ENCODE measurements at regions not wholly inside any gene's neighbourhood (a gene's known extent, or its start where the extent isn't known, plus 50 kb on each side); places are given as distances from the start of the nearest gene placed in this dataset.
A peak's percentile ranks its signal among the peaks of the same experiment; 100 is the strongest.
"Not testable (repeated sequence)": the region's sequence is repeated elsewhere in the genome, so short reads cannot be mapped to it uniquely, and the experiment has no call there.

- Mint-ChIP-seq H3K4me1 (ENCODE audit: unreplicated experiment) (no peaks in the 10 kb centered on the region), H3K27me3 (no peaks in the 10 kb centered on the region), H3K9me3 (no peaks in the 10 kb centered on the region), H3K36me3 (no peaks in the 10 kb centered on the region), H3K4me3 (no peak overlapping the region), H3K27ac (no peak overlapping the region)
- TF ChIP-seq CTCF (conservative IDR thresholded peaks at IDR 0.05): no peak
- no peak for DNase-seq (ENCODE audit: extremely low spot score, unreplicated experiment)
Observed at GRCh38 chr11:90426442-90426841, 203.6 kb upstream of the CHORDC1 start.

- Mint-ChIP-seq H3K36me3 (no peaks in the 10 kb centered on the region), H3K4me3 (no peak overlapping the region)
Observed at GRCh38 chr11:90423378-90423777, 200.5 kb upstream of the CHORDC1 start.

GRCh38 chr11:90422787-90423186, 199.9 kb upstream of the CHORDC1 start:
- H3K27ac Mint-ChIP-seq: not testable (repeated sequence)

More at GRCh38 chr11:90423378-90423777, 200.5 kb upstream of the CHORDC1 start:
- H3K27me3 Mint-ChIP-seq: no peaks in the 10 kb centered on the region
- H3K9me3 Mint-ChIP-seq: no peaks in the 10 kb centered on the region
- H3K4me1 Mint-ChIP-seq (ENCODE audit: unreplicated experiment): no peaks in the 10 kb centered on the region
- H3K27ac Mint-ChIP-seq: no peak overlapping the region
- no peak for TF ChIP-seq CTCF (conservative IDR thresholded peaks at IDR 0.05)
- DNase-seq (ENCODE audit: extremely low spot score, unreplicated experiment): no peak

GRCh38 chr11:90414221-90414620, 191.4 kb upstream of the CHORDC1 start:
- Mint-ChIP-seq H3K27ac (no peak overlapping the region), H3K36me3 (no peaks in the 10 kb centered on the region), H3K4me3 (no peak overlapping the region), H3K9me3 (no peaks in the 10 kb centered on the region), H3K27me3 (no peaks in the 10 kb centered on the region), H3K4me1 (ENCODE audit: unreplicated experiment) (no peaks in the 10 kb centered on the region)
- no peak for DNase-seq (ENCODE audit: extremely low spot score, unreplicated experiment)
- TF ChIP-seq CTCF (conservative IDR thresholded peaks at IDR 0.05): no peak

More at GRCh38 chr11:90422787-90423186, 199.9 kb upstream of the CHORDC1 start:
- not testable (repeated sequence) for H3K4me1 Mint-ChIP-seq (ENCODE audit: unreplicated experiment); H3K9me3 Mint-ChIP-seq; H3K4me3 Mint-ChIP-seq; H3K27me3 Mint-ChIP-seq; DNase-seq (ENCODE audit: extremely low spot score, unreplicated experiment); H3K36me3 Mint-ChIP-seq

GRCh38 chr11:90407350-90407749, 184.5 kb upstream of the CHORDC1 start:
- no peaks in the 10 kb centered on the region for H3K36me3 Mint-ChIP-seq
- H3K4me3 Mint-ChIP-seq: no peak overlapping the region
- no peak for DNase-seq (ENCODE audit: extremely low spot score, unreplicated experiment)
- no peak for TF ChIP-seq CTCF (conservative IDR thresholded peaks at IDR 0.05)
- H3K4me1 Mint-ChIP-seq (ENCODE audit: unreplicated experiment): no peaks in the 10 kb centered on the region
- H3K27ac Mint-ChIP-seq: no peak overlapping the region
- no peaks in the 10 kb centered on the region for H3K27me3 Mint-ChIP-seq
- H3K9me3 Mint-ChIP-seq: no peaks in the 10 kb centered on the region

GRCh38 chr11:90392692-90393091, 169.8 kb upstream of the CHORDC1 start:
- no peak overlapping the region for H3K4me3 Mint-ChIP-seq
- H3K27ac Mint-ChIP-seq: no peak overlapping the region
- DNase-seq (ENCODE audit: extremely low spot score, unreplicated experiment): no peak
- no peaks in the 10 kb centered on the region for H3K4me1 Mint-ChIP-seq (ENCODE audit: unreplicated experiment)
- no peaks in the 10 kb centered on the region for H3K36me3 Mint-ChIP-seq
- peak; percentile 39 for TF ChIP-seq CTCF (conservative IDR thresholded peaks at IDR 0.05)
- H3K27me3 Mint-ChIP-seq: no peaks in the 10 kb centered on the region
- H3K9me3 Mint-ChIP-seq: no peaks in the 10 kb centered on the region

Data from type B pancreatic cell (in vitro differentiated cells).